HG03045 (cell line): ENCODE measurements at regions not wholly inside any gene's neighbourhood (a gene's known extent, or its start where the extent isn't known, plus 50 kb on each side); places are given as distances from the start of the nearest gene placed in this dataset.
"Not testable (repeated sequence)": the region's sequence is repeated elsewhere in the genome, so short reads cannot be mapped to it uniquely, and the experiment has no call there.

ENCODE experiments used
- ATAC-seq: cut with Tn5 transposase; IDR thresholded peaks from one replicate; pipeline ENCODE4 v1.9.1; 2021; ENCODE audit warnings: mild to moderate bottlenecking, moderate library complexity; ENCODE audit not compliant: unreplicated experiment

- ATAC-seq: no peak
Measured at GRCh38 chr4:134539729-134540231, 338.2 kb upstream of the PABPC4L start.

GRCh38 chr4:134537701-134538100 is 336.1 kb upstream of the PABPC4L start:
- no peak for ATAC-seq

GRCh38 chr4:134533068-134533467 is 331.5 kb upstream of the PABPC4L start:
- ATAC-seq: no peak

GRCh38 chr4:134531013-134531412 is 329.4 kb upstream of the PABPC4L start:
- ATAC-seq: no peak

GRCh38 chr4:134529629-134530028 is 328.0 kb upstream of the PABPC4L start:
- no peak for ATAC-seq

- no peak for ATAC-seq
Measured at GRCh38 chr4:134518574-134519217, 317.1 kb upstream of the PABPC4L start.

GRCh38 chr4:134510544-134510943 is 309.0 kb upstream of the PABPC4L start:
- ATAC-seq: no peak

- no peak for ATAC-seq
Measured at GRCh38 chr4:134505511-134505910, 303.9 kb upstream of the PABPC4L start.

GRCh38 chr4:134501973-134502643 is 300.5 kb upstream of the PABPC4L start:
- ATAC-seq: no peak

- not testable (repeated sequence) for ATAC-seq
Measured at GRCh38 chr4:134501488-134501887, 299.9 kb upstream of the PABPC4L start.

- no peak for ATAC-seq
Measured at GRCh38 chr4:134499074-134499473, 297.5 kb upstream of the PABPC4L start.

GRCh38 chr4:134490863-134491262 is 289.3 kb upstream of the PABPC4L start:
- no peak for ATAC-seq

GRCh38 chr4:134483514-134483913 is 281.9 kb upstream of the PABPC4L start:
- not testable (repeated sequence) for ATAC-seq

GRCh38 chr4:134471569-134471968 is 270.0 kb upstream of the PABPC4L start:
- ATAC-seq: no peak

- ATAC-seq: no peak
Measured at GRCh38 chr4:134470544-134470943, 269.0 kb upstream of the PABPC4L start.

GRCh38 chr4:134465417-134465816 is 263.8 kb upstream of the PABPC4L start:
- no peak for ATAC-seq

GRCh38 chr4:134463771-134464170 is 262.2 kb upstream of the PABPC4L start:
- no peak for ATAC-seq

GRCh38 chr4:134426821-134427220 is 225.2 kb upstream of the PABPC4L start:
- no peak for ATAC-seq

GRCh38 chr4:134425756-134426155 is 224.2 kb upstream of the PABPC4L start:
- ATAC-seq: no peak

- ATAC-seq: no peak
Measured at GRCh38 chr4:134422776-134423175, 221.2 kb upstream of the PABPC4L start.

GRCh38 chr4:134421734-134422133 is 220.1 kb upstream of the PABPC4L start:
- ATAC-seq: no peak

- ATAC-seq: no peak
Measured at GRCh38 chr4:134408897-134409296, 207.3 kb upstream of the PABPC4L start.
